GM23338 (cell line): ENCODE measurements at regions not wholly inside any gene's neighbourhood (a gene's known extent, or its start where the extent isn't known, plus 50 kb on each side); places are given as distances from the start of the nearest gene placed in this dataset.

Experiments
- ATAC-seq: fragments of 200-7000 bp; cut with Tn5 transposase; 3 replicates; pipeline ENCODE4 v1.9.1; 2020
- DNase-seq: peaks from one replicate; pipeline ENCODE4 v3.0.0-alpha.2; 2015; ENCODE audit warnings: low spot score
- H2AFZ ChIP-seq: fragments of 200-600 bp; sonication (generic); 2 replicates; pipeline ENCODE4 v1.8.0; 2016; ENCODE audit warnings: antibody characterized with exemption, mild to moderate bottlenecking, moderate library complexity
- H3F3A ChIP-seq: fragments of 200-600 bp; sonication (generic); replicated peaks from 2 replicates; pipeline ENCODE4 v1.8.0; 2017; ENCODE audit warnings: antibody characterized with exemption, mixed run types, low read depth
- H3K27ac ChIP-seq: fragments of 200-600 bp; sonication (generic); 2 replicates; pipeline ENCODE4 v1.6.1; 2016; ENCODE audit warnings: low read depth
- H3K27me3 ChIP-seq: fragments of 200-600 bp; sonication (generic); 2 replicates; pipeline ENCODE4 v1.8.0; 2016; ENCODE audit warnings: mild to moderate bottlenecking, mixed run types, moderate library complexity; ENCODE audit not compliant: insufficient read depth
- H3K36me3 ChIP-seq: fragments of 200-600 bp; sonication (generic); 2 replicates; pipeline ENCODE4 v1.8.0; 2016; ENCODE audit warnings: mild to moderate bottlenecking; ENCODE audit not compliant: insufficient read depth
- H3K4me1 ChIP-seq: fragments of 200-600 bp; sonication (generic); 2 replicates; pipeline ENCODE4 v1.8.0; 2016; ENCODE audit warnings: mild to moderate bottlenecking, moderate library complexity; ENCODE audit not compliant: insufficient read depth
- H3K4me2 ChIP-seq: fragments of 200-600 bp; sonication (generic); 2 replicates; pipeline ENCODE4 v1.7.1; 2017; ENCODE audit warnings: mixed run types
- H3K4me3 ChIP-seq: fragments of 200-600 bp; sonication (generic); 2 replicates; pipeline ENCODE4 v1.6.1; 2016; ENCODE audit warnings: mixed run types
- H3K79me2 ChIP-seq: fragments of 200-600 bp; sonication (generic); replicated peaks from 2 replicates; pipeline ENCODE4 v1.8.0; 2017; ENCODE audit warnings: mild to moderate bottlenecking; ENCODE audit not compliant: insufficient read depth
- H3K9me2 ChIP-seq: fragments of 200-600 bp; sonication (generic); 2 replicates; pipeline ENCODE4 v1.8.0; 2017; ENCODE audit not compliant: insufficient read depth
- H4K20me1 ChIP-seq: fragments of 200-600 bp; sonication (generic); replicated peaks from 2 replicates; pipeline ENCODE4 v1.8.0; 2017; ENCODE audit warnings: mild to moderate bottlenecking; ENCODE audit not compliant: insufficient read depth
- H3K27ac Mint-ChIP-seq: 2 replicates; pipeline ENCODE4 v1.8.0; 2020; ENCODE audit warnings: inconsistent platforms, mild to moderate bottlenecking, moderate library complexity, mixed read lengths
- H3K27me3 Mint-ChIP-seq: 3 replicates; pipeline ENCODE4 v1.8.0; 2022; ENCODE audit warnings: low read depth, mild to moderate bottlenecking, moderate library complexity, mixed read lengths, inconsistent platforms; ENCODE audit not compliant: insufficient read depth, poor library complexity
- H3K36me3 Mint-ChIP-seq: 3 replicates; pipeline ENCODE4 v1.8.0; 2021; ENCODE audit warnings: low read depth, mild to moderate bottlenecking, inconsistent platforms, moderate library complexity, mixed read lengths
- H3K4me1 Mint-ChIP-seq: 3 replicates; pipeline ENCODE4 v1.8.0; 2020; ENCODE audit warnings: mild to moderate bottlenecking, inconsistent platforms, mixed read lengths
- H3K4me3 Mint-ChIP-seq: 3 replicates; pipeline ENCODE4 v1.8.0; 2021; ENCODE audit warnings: moderate library complexity, mild to moderate bottlenecking, inconsistent platforms, mixed read lengths
- H3K9me3 Mint-ChIP-seq: 3 replicates; pipeline ENCODE4 v1.8.0; 2020; ENCODE audit warnings: moderate library complexity, mild to moderate bottlenecking, inconsistent platforms, mixed read lengths
- CREB1 ChIP-seq: fragments of 250-450 bp; sonication (Bioruptor Pico); IDR thresholded peaks from 2 replicates; pipeline ENCODE4 v1.5.0; 2020; ENCODE audit warnings: low read depth, mild to moderate bottlenecking, moderate library complexity
- EZH2 ChIP-seq: fragments of 200-600 bp; sonication (generic); IDR thresholded peaks from one replicate; pipeline ENCODE4 v1.8.0; 2017; ENCODE audit warnings: antibody characterized with exemption, mild to moderate bottlenecking, low read depth; ENCODE audit not compliant: unreplicated experiment
- EZH2phosphoT487 ChIP-seq: fragments of 200-600 bp; sonication (generic); IDR thresholded peaks from one replicate; pipeline ENCODE4 v1.8.1; 2018; ENCODE audit warnings: antibody characterized with exemption; ENCODE audit not compliant: unreplicated experiment
- JUNB ChIP-seq: IDR thresholded peaks from one replicate; pipeline ENCODE4 v1.6.1; 2016; ENCODE audit warnings: antibody characterized with exemption; ENCODE audit not compliant: unreplicated experiment
- NANOG ChIP-seq: IDR thresholded peaks from 2 replicates; pipeline ENCODE4 v1.6.1; 2016; ENCODE audit warnings: antibody characterized with exemption, borderline replicate concordance
- POLR2AphosphoS5 ChIP-seq: IDR thresholded peaks from 2 replicates; pipeline ENCODE4 v1.6.1; 2016; ENCODE audit warnings: antibody characterized with exemption, low read depth
- STAT1 ChIP-seq: IDR thresholded peaks from one replicate; pipeline ENCODE4 v1.6.1; 2016; ENCODE audit warnings: antibody characterized with exemption; ENCODE audit not compliant: unreplicated experiment
- ZNF114 ChIP-seq: fragments of 250-450 bp; sonication (Bioruptor Pico); IDR thresholded peaks from 2 replicates; pipeline ENCODE4 v1.5.0; 2020; ENCODE audit warnings: mild to moderate bottlenecking, moderate library complexity
- ZNF331 ChIP-seq: fragments of 250-450 bp; sonication (Bioruptor Pico); IDR thresholded peaks from 2 replicates; pipeline ENCODE4 v1.5.0; 2020; ENCODE audit warnings: low read depth, mild to moderate bottlenecking, moderate library complexity
- TF ChIP-seq, protein P1 (sequence below): IDR thresholded peaks from one replicate; pipeline ENCODE4 v1.6.1; 2018; ENCODE audit warnings: antibody characterized with exemption; ENCODE audit not compliant: unreplicated experiment
- TF ChIP-seq, protein P2 (sequence below): IDR thresholded peaks from 2 replicates; pipeline ENCODE4 v1.6.1; 2016; ENCODE audit warnings: antibody characterized with exemption
- TF ChIP-seq, protein P3 (sequence below), 2 experiments: fragments of 200-600 bp in 1 of 2; sonication (generic) in 1 of 2; conservative IDR thresholded peaks; 2 replicates each; pipeline versions ENCODE4 v1.5.1 to v1.6.1; 2016 to 2017; ENCODE audit warnings: antibody characterized with exemption in 2 of 2, low read depth in 2 of 2, mild to moderate bottlenecking in 2 of 2, moderate library complexity in 1 of 2
- TF ChIP-seq, protein P4 (sequence below): fragments of 250-450 bp; sonication (Bioruptor Pico); IDR thresholded peaks from 2 replicates; pipeline ENCODE4 v1.5.0; 2020; ENCODE audit warnings: mild to moderate bottlenecking, moderate library complexity

DNA sequence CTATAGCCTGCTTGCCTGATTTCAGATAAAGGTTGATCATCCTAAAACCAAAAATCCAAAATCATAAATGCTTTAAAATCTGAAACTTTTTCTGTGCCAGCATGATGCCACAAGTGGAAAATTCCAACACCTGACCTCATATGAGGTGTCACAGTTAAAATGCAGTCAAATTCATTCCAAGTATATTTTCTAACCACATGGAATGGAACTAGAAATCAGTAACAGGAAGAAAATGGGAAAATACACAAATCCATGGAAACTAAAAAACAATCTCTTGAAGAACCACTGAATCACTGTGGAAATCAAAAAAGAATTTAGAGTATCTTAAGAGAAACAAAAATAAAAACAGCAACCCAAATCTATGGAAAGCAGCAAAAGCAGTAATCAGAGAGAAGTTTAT lies 297.5 kb upstream of the COX7C start:
- TF ChIP-seq JUNB (no peak), ZNF114 (no peak), NANOG (no peak), POLR2AphosphoS5 (no peak), STAT1 (no peak), ZNF331 (CRISPR knock-in tag) (no peak), EZH2phosphoT487 (no peak), CREB1 (no peak), EZH2 (no peak)
- TF ChIP-seq, protein P1, sequence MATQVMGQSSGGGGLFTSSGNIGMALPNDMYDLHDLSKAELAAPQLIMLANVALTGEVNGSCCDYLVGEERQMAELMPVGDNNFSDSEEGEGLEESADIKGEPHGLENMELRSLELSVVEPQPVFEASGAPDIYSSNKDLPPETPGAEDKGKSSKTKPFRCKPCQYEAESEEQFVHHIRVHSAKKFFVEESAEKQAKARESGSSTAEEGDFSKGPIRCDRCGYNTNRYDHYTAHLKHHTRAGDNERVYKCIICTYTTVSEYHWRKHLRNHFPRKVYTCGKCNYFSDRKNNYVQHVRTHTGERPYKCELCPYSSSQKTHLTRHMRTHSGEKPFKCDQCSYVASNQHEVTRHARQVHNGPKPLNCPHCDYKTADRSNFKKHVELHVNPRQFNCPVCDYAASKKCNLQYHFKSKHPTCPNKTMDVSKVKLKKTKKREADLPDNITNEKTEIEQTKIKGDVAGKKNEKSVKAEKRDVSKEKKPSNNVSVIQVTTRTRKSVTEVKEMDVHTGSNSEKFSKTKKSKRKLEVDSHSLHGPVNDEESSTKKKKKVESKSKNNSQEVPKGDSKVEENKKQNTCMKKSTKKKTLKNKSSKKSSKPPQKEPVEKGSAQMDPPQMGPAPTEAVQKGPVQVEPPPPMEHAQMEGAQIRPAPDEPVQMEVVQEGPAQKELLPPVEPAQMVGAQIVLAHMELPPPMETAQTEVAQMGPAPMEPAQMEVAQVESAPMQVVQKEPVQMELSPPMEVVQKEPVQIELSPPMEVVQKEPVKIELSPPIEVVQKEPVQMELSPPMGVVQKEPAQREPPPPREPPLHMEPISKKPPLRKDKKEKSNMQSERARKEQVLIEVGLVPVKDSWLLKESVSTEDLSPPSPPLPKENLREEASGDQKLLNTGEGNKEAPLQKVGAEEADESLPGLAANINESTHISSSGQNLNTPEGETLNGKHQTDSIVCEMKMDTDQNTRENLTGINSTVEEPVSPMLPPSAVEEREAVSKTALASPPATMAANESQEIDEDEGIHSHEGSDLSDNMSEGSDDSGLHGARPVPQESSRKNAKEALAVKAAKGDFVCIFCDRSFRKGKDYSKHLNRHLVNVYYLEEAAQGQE: no peak
- TF ChIP-seq, protein P2, sequence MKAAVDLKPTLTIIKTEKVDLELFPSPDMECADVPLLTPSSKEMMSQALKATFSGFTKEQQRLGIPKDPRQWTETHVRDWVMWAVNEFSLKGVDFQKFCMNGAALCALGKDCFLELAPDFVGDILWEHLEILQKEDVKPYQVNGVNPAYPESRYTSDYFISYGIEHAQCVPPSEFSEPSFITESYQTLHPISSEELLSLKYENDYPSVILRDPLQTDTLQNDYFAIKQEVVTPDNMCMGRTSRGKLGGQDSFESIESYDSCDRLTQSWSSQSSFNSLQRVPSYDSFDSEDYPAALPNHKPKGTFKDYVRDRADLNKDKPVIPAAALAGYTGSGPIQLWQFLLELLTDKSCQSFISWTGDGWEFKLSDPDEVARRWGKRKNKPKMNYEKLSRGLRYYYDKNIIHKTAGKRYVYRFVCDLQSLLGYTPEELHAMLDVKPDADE: no peak
- TF ChIP-seq, protein P3, sequence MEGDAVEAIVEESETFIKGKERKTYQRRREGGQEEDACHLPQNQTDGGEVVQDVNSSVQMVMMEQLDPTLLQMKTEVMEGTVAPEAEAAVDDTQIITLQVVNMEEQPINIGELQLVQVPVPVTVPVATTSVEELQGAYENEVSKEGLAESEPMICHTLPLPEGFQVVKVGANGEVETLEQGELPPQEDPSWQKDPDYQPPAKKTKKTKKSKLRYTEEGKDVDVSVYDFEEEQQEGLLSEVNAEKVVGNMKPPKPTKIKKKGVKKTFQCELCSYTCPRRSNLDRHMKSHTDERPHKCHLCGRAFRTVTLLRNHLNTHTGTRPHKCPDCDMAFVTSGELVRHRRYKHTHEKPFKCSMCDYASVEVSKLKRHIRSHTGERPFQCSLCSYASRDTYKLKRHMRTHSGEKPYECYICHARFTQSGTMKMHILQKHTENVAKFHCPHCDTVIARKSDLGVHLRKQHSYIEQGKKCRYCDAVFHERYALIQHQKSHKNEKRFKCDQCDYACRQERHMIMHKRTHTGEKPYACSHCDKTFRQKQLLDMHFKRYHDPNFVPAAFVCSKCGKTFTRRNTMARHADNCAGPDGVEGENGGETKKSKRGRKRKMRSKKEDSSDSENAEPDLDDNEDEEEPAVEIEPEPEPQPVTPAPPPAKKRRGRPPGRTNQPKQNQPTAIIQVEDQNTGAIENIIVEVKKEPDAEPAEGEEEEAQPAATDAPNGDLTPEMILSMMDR (conservative IDR thresholded peaks at IDR 0.05; ENCODE audit: low read depth in 2 of 2): no peak
- TF ChIP-seq, protein P4, sequence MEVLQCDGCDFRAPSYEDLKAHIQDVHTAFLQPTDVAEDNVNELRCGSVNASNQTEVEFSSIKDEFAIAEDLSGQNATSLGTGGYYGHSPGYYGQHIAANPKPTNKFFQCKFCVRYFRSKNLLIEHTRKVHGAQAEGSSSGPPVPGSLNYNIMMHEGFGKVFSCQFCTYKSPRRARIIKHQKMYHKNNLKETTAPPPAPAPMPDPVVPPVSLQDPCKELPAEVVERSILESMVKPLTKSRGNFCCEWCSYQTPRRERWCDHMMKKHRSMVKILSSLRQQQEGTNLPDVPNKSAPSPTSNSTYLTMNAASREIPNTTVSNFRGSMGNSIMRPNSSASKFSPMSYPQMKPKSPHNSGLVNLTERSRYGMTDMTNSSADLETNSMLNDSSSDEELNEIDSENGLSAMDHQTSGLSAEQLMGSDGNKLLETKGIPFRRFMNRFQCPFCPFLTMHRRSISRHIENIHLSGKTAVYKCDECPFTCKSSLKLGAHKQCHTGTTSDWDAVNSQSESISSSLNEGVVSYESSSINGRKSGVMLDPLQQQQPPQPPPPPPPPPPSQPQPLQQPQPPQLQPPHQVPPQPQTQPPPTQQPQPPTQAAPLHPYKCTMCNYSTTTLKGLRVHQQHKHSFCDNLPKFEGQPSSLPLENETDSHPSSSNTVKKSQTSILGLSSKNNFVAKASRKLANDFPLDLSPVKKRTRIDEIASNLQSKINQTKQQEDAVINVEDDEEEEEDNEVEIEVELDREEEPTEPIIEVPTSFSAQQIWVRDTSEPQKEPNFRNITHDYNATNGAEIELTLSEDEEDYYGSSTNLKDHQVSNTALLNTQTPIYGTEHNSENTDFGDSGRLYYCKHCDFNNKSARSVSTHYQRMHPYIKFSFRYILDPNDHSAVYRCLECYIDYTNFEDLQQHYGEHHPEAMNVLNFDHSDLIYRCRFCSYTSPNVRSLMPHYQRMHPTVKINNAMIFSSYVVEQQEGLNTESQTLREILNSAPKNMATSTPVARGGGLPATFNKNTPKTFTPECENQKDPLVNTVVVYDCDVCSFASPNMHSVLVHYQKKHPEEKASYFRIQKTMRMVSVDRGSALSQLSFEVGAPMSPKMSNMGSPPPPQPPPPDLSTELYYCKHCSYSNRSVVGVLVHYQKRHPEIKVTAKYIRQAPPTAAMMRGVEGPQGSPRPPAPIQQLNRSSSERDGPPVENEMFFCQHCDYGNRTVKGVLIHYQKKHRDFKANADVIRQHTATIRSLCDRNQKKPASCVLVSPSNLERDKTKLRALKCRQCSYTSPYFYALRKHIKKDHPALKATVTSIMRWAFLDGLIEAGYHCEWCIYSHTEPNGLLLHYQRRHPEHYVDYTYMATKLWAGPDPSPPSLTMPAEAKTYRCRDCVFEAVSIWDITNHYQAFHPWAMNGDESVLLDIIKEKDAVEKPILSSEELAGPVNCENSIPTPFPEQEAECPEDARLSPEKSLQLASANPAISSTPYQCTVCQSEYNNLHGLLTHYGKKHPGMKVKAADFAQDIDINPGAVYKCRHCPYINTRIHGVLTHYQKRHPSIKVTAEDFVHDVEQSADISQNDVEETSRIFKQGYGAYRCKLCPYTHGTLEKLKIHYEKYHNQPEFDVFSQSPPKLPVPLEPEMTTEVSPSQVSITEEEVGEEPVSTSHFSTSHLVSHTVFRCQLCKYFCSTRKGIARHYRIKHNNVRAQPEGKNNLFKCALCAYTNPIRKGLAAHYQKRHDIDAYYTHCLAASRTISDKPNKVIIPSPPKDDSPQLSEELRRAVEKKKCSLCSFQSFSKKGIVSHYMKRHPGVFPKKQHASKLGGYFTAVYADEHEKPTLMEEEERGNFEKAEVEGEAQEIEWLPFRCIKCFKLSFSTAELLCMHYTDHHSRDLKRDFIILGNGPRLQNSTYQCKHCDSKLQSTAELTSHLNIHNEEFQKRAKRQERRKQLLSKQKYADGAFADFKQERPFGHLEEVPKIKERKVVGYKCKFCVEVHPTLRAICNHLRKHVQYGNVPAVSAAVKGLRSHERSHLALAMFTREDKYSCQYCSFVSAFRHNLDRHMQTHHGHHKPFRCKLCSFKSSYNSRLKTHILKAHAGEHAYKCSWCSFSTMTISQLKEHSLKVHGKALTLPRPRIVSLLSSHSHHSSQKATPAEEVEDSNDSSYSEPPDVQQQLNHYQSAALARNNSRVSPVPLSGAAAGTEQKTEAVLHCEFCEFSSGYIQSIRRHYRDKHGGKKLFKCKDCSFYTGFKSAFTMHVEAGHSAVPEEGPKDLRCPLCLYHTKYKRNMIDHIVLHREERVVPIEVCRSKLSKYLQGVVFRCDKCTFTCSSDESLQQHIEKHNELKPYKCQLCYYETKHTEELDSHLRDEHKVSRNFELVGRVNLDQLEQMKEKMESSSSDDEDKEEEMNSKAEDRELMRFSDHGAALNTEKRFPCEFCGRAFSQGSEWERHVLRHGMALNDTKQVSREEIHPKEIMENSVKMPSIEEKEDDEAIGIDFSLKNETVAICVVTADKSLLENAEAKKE (CRISPR knock-in tag): no peak
- H3K4me3 Mint-ChIP-seq: no peak overlapping the region
- Histone ChIP-seq H3K4me1 (no peaks in the 10 kb centered on the region), H4K20me1 (no peaks in the 10 kb centered on the region), H3F3A (no peaks in the 10 kb centered on the region), H3K79me2 (no peaks in the 10 kb centered on the region), H3K4me3 (no peak overlapping the region), H3K9me2 (no peaks in the 10 kb centered on the region), H3K36me3 (no peaks in the 10 kb centered on the region), H3K4me2 (no peak overlapping the region), H2AFZ (no peak overlapping the region), H3K27me3 (no peaks in the 10 kb centered on the region), H3K27ac (no peak overlapping the region)
- H3K27ac Mint-ChIP-seq: peak overlapping the region; percentile 42; the same call in 1 of the 2 replicates
- ATAC-seq (no peak), DNase-seq (no peak)
- no peaks in the 10 kb centered on the region for H3K9me3 Mint-ChIP-seq
- H3K4me1 Mint-ChIP-seq: no peaks in the 10 kb centered on the region
- no peaks in the 10 kb centered on the region for H3K27me3 Mint-ChIP-seq
- H3K36me3 Mint-ChIP-seq: no peaks in the 10 kb centered on the region
